Stomach (tissue), 8 donors: ENCODE measurements at regions not wholly inside any gene's neighbourhood (a gene's known extent, or its start where the extent isn't known, plus 50 kb on each side); places are given as distances from the start of the nearest gene placed in this dataset.

Experiments
- DNase-seq, 2 donors: peaks; one replicate each; pipeline versions ENCODE4 v3.0.0 to v3.0.0-alpha.2; 2013 to 2019
- H3K27ac ChIP-seq, 5 donors: fragments of 200-600 bp in 4 of 5; sonication (generic) in 4 of 5; one replicate each; pipeline ENCODE4 v1.5.1; 2013 to 2019; ENCODE audit warnings: mild to moderate bottlenecking in 1 of 5, moderate library complexity in 1 of 5
- H3K27me3 ChIP-seq, 3 donors: fragments of 200-600 bp; sonication (generic); one replicate each; pipeline ENCODE4 v1.5.1; 2017 to 2019; ENCODE audit warnings: mixed run types in 1 of 3
- H3K36me3 ChIP-seq, 4 donors: fragments of 200-600 bp; sonication (generic); 1 replicate in 3 of 4; 2 replicates in 1 of 4; pipeline ENCODE4 v1.5.1; 2016 to 2019
- H3K4me1 ChIP-seq, 4 donors: fragments of 200-600 bp; sonication (generic); one replicate each; pipeline ENCODE4 v1.5.1; 2016 to 2019
- H3K4me3 ChIP-seq, 4 donors: fragments of 200-600 bp; sonication (generic) in 3 of 4; one replicate each; pipeline ENCODE4 v1.5.1; 2016 to 2019; ENCODE audit warnings: mild to moderate bottlenecking in 1 of 4
- H3K9me3 ChIP-seq, 4 donors: fragments of 200-600 bp; sonication (generic); one replicate each; pipeline ENCODE4 v1.5.1; 2016 to 2019
- CTCF ChIP-seq, 7 experiments: fragments of 450-650 bp in 4 of 7; fragments of 200-600 bp in 3 of 7; sonication (generic) in 3 of 7; IDR thresholded peaks; one replicate each; pipeline ENCODE4 v1.5.1; 2016 to 2019; ENCODE audit warnings: antibody characterized with exemption in 7 of 7, control low read depth in 2 of 7, mild to moderate bottlenecking in 1 of 7
- EP300 ChIP-seq: sonication (generic); formaldehyde crosslinking; IDR thresholded peaks from one replicate; pipeline ENCODE4 v1.6.1; 2017; ENCODE audit warnings: antibody characterized with exemption
- POLR2A ChIP-seq, 4 donors: fragments of 450-650 bp; IDR thresholded peaks; one replicate each; pipeline ENCODE4 v1.6.1; 2016; ENCODE audit warnings: antibody characterized with exemption in 4 of 4, control low read depth in 2 of 4, mild to moderate bottlenecking in 1 of 4, moderate library complexity in 1 of 4
- POLR2AphosphoS5 ChIP-seq, 3 donors: sonication (generic); formaldehyde crosslinking; IDR thresholded peaks; one replicate each; pipeline ENCODE4 v1.6.1; 2016; ENCODE audit warnings: antibody characterized with exemption in 3 of 3
- WGBS, 5 donors: extraction: QIAGEN DNeasy Blood & Tissue Kit in 3 of 5; methylation state at CpG; one replicate each; pipeline versions ENCODE4 v1.1.5 to v1.1.7; 2013 to 2018; 5-methylcytosine and 5-hydroxymethylcytosine counted together
- intact Hi-C: fragments of 100-400 bp; cut with DNase I; formaldehyde crosslinking; loops from one replicate; pipeline ENCODE4 v1.15.1; 2023; ENCODE audit warnings: low total_unique reads
- donor health status: healthy with polysubstance abuse.
- donor health status: Bipolar disorder and iron deficiency.
- donor health status: healthy.

GRCh38 chr10:4688601-4689000 lies 137.4 kb upstream of the AKR1E2 start:
- H3K4me3 ChIP-seq, result no peak overlapping the region
- H3K9me3 ChIP-seq, result no peaks in the 10 kb centered on the region
- no peaks in the 10 kb centered on the region for H3K36me3 ChIP-seq
- H3K27ac ChIP-seq, result no peak overlapping the region
- no peaks in the 10 kb centered on the region for H3K27me3 ChIP-seq
- TF ChIP-seq POLR2AphosphoS5 (IDR thresholded peaks at IDR 0.05) (no peak), EP300 (no peak), CTCF (IDR thresholded peaks at IDR 0.05) (no peak), POLR2A (IDR thresholded peaks at IDR 0.05) (no peak)
- no peaks in the 10 kb centered on the region for H3K4me1 ChIP-seq
- DNase-seq, result no peak
- WGBS, 5 donors, result 36 to 68% (median 60%) methylated on average over 1 of the region's 1 CpG
- intact Hi-C loops, result no loop called here

GRCh38 chr10:4688168-4688567 lies 137.8 kb upstream of the AKR1E2 start:
- WGBS, 5 donors, result 71 to 82% (median 78%) methylated on average over 3 of the region's 3 CpGs
- Histone ChIP-seq H3K4me3 (no peak overlapping the region), H3K9me3 (no peaks in the 10 kb centered on the region), H3K27me3 (no peaks in the 10 kb centered on the region), H3K36me3 (no peaks in the 10 kb centered on the region), H3K27ac (no peak overlapping the region), H3K4me1 (no peaks in the 10 kb centered on the region)
- TF ChIP-seq POLR2A (IDR thresholded peaks at IDR 0.05) (no peak), CTCF (IDR thresholded peaks at IDR 0.05) (no peak)
- intact Hi-C loops, result no loop called here
- no peak for DNase-seq

DNA sequence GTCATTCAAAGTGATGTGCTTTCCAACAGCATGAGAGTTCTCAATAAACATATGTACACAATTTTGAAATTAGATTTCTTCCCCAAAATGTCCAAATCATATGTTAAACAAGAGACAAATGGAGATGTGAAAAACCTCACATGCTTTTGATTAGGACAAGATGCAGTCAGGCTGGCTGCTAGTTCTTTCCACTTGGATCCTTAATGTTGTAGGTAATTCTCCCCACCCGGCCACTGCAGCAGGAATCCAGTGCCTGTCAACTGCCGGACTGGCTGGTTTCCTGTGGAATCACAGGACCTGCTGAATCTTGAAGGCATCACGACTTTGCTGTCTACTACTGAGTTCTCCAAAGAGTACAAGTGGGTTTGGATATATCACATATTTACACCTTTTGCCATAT lies 138.6 kb upstream of the AKR1E2 start:
- no peaks in the 10 kb centered on the region for H3K36me3 ChIP-seq
- no peak overlapping the region for H3K4me3 ChIP-seq
- no peaks in the 10 kb centered on the region for H3K27me3 ChIP-seq
- no peak for DNase-seq
- TF ChIP-seq POLR2A (IDR thresholded peaks at IDR 0.05), result no peak
- TF ChIP-seq CTCF (IDR thresholded peaks at IDR 0.05), result no peak
- no peak for TF ChIP-seq POLR2AphosphoS5 (IDR thresholded peaks at IDR 0.05)
- no peak for TF ChIP-seq EP300
- no peaks in the 10 kb centered on the region for H3K9me3 ChIP-seq
- H3K4me1 ChIP-seq, result no peaks in the 10 kb centered on the region
- H3K27ac ChIP-seq, result no peak overlapping the region
- intact Hi-C loops, result no loop called here
- WGBS, 5 donors, result 61 to 86% (median 84%) methylated on average over 3 of the region's 3 CpGs

- Histone ChIP-seq H3K27ac (no peak overlapping the region), H3K4me1 (no peaks in the 10 kb centered on the region), H3K4me3 (no peak overlapping the region), H3K27me3 (no peaks in the 10 kb centered on the region), H3K36me3 (no peaks in the 10 kb centered on the region), H3K9me3 (no peaks in the 10 kb centered on the region)
- TF ChIP-seq EP300 (no peak), POLR2AphosphoS5 (IDR thresholded peaks at IDR 0.05) (no peak), POLR2A (IDR thresholded peaks at IDR 0.05) (no peak), CTCF (IDR thresholded peaks at IDR 0.05) (no peak)
- 66 to 79% (median 76%) methylated on average over 4 of the region's 4 CpGs for WGBS, 5 donors
- DNase-seq, result no peak
- intact Hi-C loops, result no loop called here
These were observed 139.4 kb upstream of the AKR1E2 start for GRCh38 chr10:4686644-4686996.
